HG02571 (cell line): ENCODE measurements at regions not wholly inside any gene's neighbourhood (a gene's known extent, or its start where the extent isn't known, plus 50 kb on each side); places are given as distances from the start of the nearest gene placed in this dataset.

Experiments used
- ATAC-seq: cut with Tn5 transposase; IDR thresholded peaks from one replicate; pipeline ENCODE4 v1.9.1; 2021; ENCODE audit warnings: mild to moderate bottlenecking, moderate library complexity; ENCODE audit not compliant: unreplicated experiment

- no peak for ATAC-seq
Observed at GRCh38 chr2:20523073-20523798, 76.4 kb downstream of the RHOB start.

GRCh38 chr2:20523799-20524187 lies 76.9 kb downstream of the RHOB start:
- ATAC-seq = no peak

- ATAC-seq = peak; percentile 70
Observed at GRCh38 chr2:20524412-20525040, 77.7 kb downstream of the RHOB start.

GRCh38 chr2:20525041-20526035 lies 78.5 kb downstream of the RHOB start:
- ATAC-seq = peak; percentile 94

GRCh38 chr2:20526160-20526559 lies 79.3 kb downstream of the RHOB start:
- no peak for ATAC-seq

GRCh38 chr2:20526708-20527107 lies 79.8 kb downstream of the RHOB start:
- ATAC-seq = no peak

- ATAC-seq = no peak
Observed at GRCh38 chr2:20528713-20529112, 81.8 kb downstream of the RHOB start.

GRCh38 chr2:20530520-20530919 lies 83.6 kb downstream of the RHOB start:
- ATAC-seq = no peak

GRCh38 chr2:20531633-20532262 lies 84.9 kb downstream of the RHOB start:
- no peak for ATAC-seq

- no peak for ATAC-seq
Observed at GRCh38 chr2:20532634-20533437, 86.0 kb downstream of the RHOB start.

GRCh38 chr2:20533993-20534622 lies 87.2 kb downstream of the RHOB start:
- ATAC-seq = no peak

- ATAC-seq = no peak
Observed at GRCh38 chr2:20534913-20535801, 88.3 kb downstream of the RHOB start.

GRCh38 chr2:20536619-20537422 lies 89.9 kb downstream of the RHOB start:
- ATAC-seq = no peak

GRCh38 chr2:20537423-20538307 lies 90.8 kb downstream of the RHOB start:
- ATAC-seq = no peak

- no peak for ATAC-seq
Observed at GRCh38 chr2:20538308-20539132, 91.6 kb downstream of the RHOB start.

- no peak for ATAC-seq
Observed at GRCh38 chr2:20539133-20539719, 92.4 kb downstream of the RHOB start.
